ENCODE measurements at regions not wholly inside any gene's neighbourhood (a gene's known extent, or its start where the extent isn't known, plus 50 kb on each side); places are given as distances from the start of the nearest gene placed in this dataset.

GRCh38 chr6:88532241-88532860, 366.2 kb upstream of the CNR1 start:
- Mint-ChIP-seq H3K4me1 (peaks cover 10% of the 10 kb centered on the region), H3K27me3 (ENCODE audit: low read depth, poor library complexity) (peaks cover 11% of the 10 kb centered on the region), H3K4me3 (no peak overlapping the region), H3K36me3 (ENCODE audit: low read depth) (no peaks in the 10 kb centered on the region), H3K27ac (peak overlapping the region; percentile 26), H3K9me3 (peaks cover 8% of the 10 kb centered on the region)
- no peak for TF ChIP-seq CTCF (IDR thresholded peaks at IDR 0.05)
- no peak for DNase-seq

DNA sequence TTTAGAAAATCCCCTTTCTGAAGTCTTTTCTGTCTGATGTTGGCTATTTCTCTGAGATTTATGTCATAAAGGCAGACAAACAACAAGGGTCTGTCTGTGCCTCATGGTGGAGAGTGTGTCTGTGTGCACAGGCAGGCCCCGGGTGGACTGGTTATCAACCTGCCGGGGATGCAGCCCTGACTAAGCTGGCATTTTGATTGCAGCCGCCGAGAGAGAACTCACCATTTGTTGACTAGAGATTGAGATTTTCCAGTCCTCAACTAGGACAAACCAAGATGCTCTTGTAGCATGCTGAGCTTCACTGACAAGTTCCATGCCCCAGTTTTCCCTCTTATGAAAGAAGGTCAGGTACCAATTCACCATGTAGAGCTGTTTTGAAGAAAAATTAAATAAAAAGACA, 363.6 kb upstream of the CNR1 start:
- DNase-seq, result no peak
- H3K27me3 Mint-ChIP-seq (ENCODE audit: low read depth, poor library complexity), result peaks cover 12% of the 10 kb centered on the region
- peaks cover 10% of the 10 kb centered on the region for H3K4me1 Mint-ChIP-seq
- H3K9me3 Mint-ChIP-seq, result peaks cover 27% of the 10 kb centered on the region
- no peaks in the 10 kb centered on the region for H3K36me3 Mint-ChIP-seq (ENCODE audit: low read depth)
- H3K27ac Mint-ChIP-seq, result no peak overlapping the region
- H3K4me3 Mint-ChIP-seq, result no peak overlapping the region
- no peak for TF ChIP-seq CTCF (IDR thresholded peaks at IDR 0.05)

GRCh38 chr6:88520445-88520844, 354.3 kb upstream of the CNR1 start:
- peaks cover 9% of the 10 kb centered on the region for H3K27me3 Mint-ChIP-seq (ENCODE audit: low read depth, poor library complexity)

DNA sequence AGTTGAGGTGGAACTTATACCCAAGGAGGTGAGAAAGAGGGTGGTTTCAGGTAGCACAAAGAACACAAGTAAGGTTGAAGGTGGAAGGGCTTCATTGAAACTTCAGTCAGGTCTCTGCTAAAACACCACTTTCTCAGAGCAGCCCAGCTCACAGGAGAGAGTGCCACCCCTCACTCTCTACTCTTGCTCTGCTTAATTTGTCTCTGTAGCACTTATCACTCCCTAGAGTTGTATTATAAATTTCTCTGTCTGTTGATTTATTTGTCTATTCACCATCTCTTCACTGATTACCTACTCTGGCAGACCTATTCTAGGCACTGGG, 353.8 kb upstream of the CNR1 start:
- no peak for DNase-seq
- H3K4me3 Mint-ChIP-seq, result no peak overlapping the region
- no peak for TF ChIP-seq CTCF (IDR thresholded peaks at IDR 0.05)
- H3K9me3 Mint-ChIP-seq, result peaks cover 13% of the 10 kb centered on the region
- peaks cover 4% of the 10 kb centered on the region for H3K36me3 Mint-ChIP-seq (ENCODE audit: low read depth)
- peaks cover 13% of the 10 kb centered on the region for H3K4me1 Mint-ChIP-seq
- H3K27me3 Mint-ChIP-seq (ENCODE audit: low read depth, poor library complexity), result peaks cover 7% of the 10 kb centered on the region
- H3K27ac Mint-ChIP-seq, result peak overlapping the region; percentile 89

More at GRCh38 chr6:88520445-88520844, 354.3 kb upstream of the CNR1 start:
- no peak overlapping the region for H3K4me3 Mint-ChIP-seq
- no peak for DNase-seq
- H3K4me1 Mint-ChIP-seq, result peaks cover 13% of the 10 kb centered on the region
- peaks cover 18% of the 10 kb centered on the region for H3K9me3 Mint-ChIP-seq
- no peak overlapping the region for H3K27ac Mint-ChIP-seq
- TF ChIP-seq CTCF (IDR thresholded peaks at IDR 0.05), result no peak
- H3K36me3 Mint-ChIP-seq (ENCODE audit: low read depth), result peaks cover 4% of the 10 kb centered on the region

DNA sequence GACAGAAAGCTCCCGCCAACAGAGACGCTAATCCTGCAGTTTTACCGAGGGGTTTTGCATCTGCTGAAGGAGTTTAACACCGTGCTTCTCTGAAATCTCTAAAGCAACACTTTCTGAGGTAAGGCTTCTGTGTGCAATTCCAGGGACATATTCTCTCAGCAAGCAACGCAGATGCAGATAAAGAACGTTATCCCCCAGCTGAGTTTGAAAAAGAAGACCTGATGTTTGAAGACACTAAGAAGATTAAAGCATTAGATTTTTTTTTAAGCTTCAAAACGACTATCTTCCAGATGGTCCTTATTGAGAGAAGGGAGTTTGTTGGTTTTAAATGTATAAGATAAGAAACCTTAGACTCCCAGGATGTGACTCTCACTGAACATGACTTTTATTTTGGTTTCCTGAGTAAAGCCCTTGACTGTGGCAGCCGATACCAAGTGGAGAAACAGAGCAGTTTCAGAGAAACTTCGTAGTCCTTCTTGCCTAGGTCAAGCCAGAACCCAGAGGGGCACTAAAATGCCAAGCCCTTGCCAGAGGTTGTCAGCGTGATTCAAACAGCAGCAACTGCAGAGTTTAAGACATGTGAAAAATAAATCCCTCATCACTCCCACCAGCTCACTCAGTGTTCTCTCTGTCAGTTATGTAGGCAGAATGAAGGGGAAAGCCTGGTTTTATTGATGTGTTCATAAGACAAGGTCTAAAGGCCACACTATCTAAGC, 353.3 kb upstream of the CNR1 start:
- Mint-ChIP-seq H3K9me3 (peaks cover 9% of the 10 kb centered on the region), H3K4me3 (no peak overlapping the region), H3K27ac (peak overlapping the region; percentile 89), H3K4me1 (peaks cover 13% of the 10 kb centered on the region), H3K36me3 (ENCODE audit: low read depth) (peaks cover 4% of the 10 kb centered on the region), H3K27me3 (ENCODE audit: low read depth, poor library complexity) (peaks cover 4% of the 10 kb centered on the region)
- no peak for TF ChIP-seq CTCF (IDR thresholded peaks at IDR 0.05)
- DNase-seq, result no peak

DNA sequence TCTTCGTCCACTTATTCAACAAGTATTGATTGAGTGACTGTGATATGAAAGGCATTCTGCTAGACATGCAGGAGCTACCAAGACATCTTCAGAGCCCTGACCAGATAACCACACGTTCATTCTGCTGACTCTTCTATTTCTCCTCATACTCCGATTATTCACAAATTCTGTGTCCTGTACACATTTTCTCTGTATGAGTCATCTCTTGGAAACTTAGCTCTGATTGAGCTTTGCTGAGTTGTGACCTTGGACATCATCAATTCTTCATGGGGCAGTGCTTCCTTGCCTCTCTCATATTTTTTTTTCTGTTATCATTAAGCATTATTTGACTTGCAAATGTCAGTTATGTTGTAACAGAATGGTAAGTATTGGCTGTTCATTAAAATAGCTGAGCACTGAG, 351.6 kb upstream of the CNR1 start:
- peaks cover 6% of the 10 kb centered on the region for H3K9me3 Mint-ChIP-seq
- no peak for TF ChIP-seq CTCF (IDR thresholded peaks at IDR 0.05)
- peaks cover 4% of the 10 kb centered on the region for H3K27me3 Mint-ChIP-seq (ENCODE audit: low read depth, poor library complexity)
- H3K4me3 Mint-ChIP-seq, result no peak overlapping the region
- H3K27ac Mint-ChIP-seq, result no peak overlapping the region
- peaks cover 4% of the 10 kb centered on the region for H3K36me3 Mint-ChIP-seq (ENCODE audit: low read depth)
- H3K4me1 Mint-ChIP-seq, result peaks cover 13% of the 10 kb centered on the region
- DNase-seq, result no peak
